Activated CD4-positive, alpha-beta memory T cell treated with anti-CD3 and anti-CD28 coated beads, Interleukin-2, amount 10 ng/mL, durations not matched to agents 7 days and 5 days (primary cell): ENCODE measurements at regions not wholly inside any gene's neighbourhood (a gene's known extent, or its start where the extent isn't known, plus 50 kb on each side); places are given as distances from the start of the nearest gene placed in this dataset.
"Not testable (repeated sequence)": the region's sequence is repeated elsewhere in the genome, so short reads cannot be mapped to it uniquely, and the experiment has no call there.

Experiments used
- CTCF ChIA-PET: fragments of 350-600 bp; sonication (Branson Sonifier 250); formaldehyde crosslinking; loops from one replicate; lab custom pipeline; 2021; ENCODE audit warnings: antibody characterized with exemption, inconsistent platforms; lab: Charles Lee
- POLR2A ChIA-PET: fragments of 350-600 bp; sonication (Branson Sonifier 250); formaldehyde crosslinking; loops from one replicate; lab custom pipeline; 2021; ENCODE audit warnings: antibody characterized with exemption; lab: Charles Lee
- DNase-seq: peaks from one replicate; pipeline ENCODE4 v3.0.0-alpha.2; 2020
- H3K27ac Mint-ChIP-seq: one replicate; pipeline ENCODE4 v1.8.0; 2021; ENCODE audit warnings: mild to moderate bottlenecking, mixed read lengths
- H3K27me3 Mint-ChIP-seq: one replicate; pipeline ENCODE4 v1.8.0; 2021; ENCODE audit warnings: mixed read lengths
- H3K36me3 Mint-ChIP-seq: one replicate; pipeline ENCODE4 v1.8.0; 2021; ENCODE audit warnings: low read depth, mixed read lengths
- H3K4me1 Mint-ChIP-seq: one replicate; pipeline ENCODE4 v1.8.0; 2021; ENCODE audit warnings: mixed read lengths
- H3K4me3 Mint-ChIP-seq: one replicate; pipeline ENCODE4 v1.8.0; 2021; ENCODE audit warnings: mild to moderate bottlenecking, mixed read lengths
- H3K9me3 Mint-ChIP-seq: one replicate; pipeline ENCODE4 v1.8.0; 2021; ENCODE audit warnings: mixed read lengths

DNA sequence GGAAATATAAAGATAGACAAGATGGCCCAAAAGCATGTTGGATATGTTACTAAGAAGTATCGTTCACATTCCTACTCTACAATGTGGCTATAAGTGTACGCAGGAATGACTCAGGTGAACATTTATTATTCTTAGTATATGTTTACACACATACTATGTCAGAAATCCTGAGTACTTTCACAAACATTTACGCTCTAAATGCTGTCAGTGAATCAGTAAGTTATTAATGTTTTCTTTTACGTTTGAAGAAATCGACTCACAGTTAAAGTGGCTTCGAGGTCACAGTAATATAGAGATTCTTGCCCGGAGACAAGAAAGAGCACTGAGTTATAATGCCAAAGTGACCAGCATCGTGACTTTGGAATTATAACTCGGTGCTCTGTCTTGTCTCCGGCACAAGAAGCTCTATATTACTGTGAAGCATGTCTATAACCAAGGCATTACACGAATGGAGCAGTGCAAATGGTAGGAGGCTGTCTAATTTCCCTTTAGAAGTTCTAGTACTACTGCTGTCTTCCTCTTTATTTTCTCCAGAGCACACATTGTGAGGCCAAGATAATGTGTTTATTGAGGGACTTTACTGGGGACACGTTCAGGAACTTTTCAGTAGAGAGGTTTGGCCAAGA is 61.8 kb upstream of the P3H2 start:
- ChIA-PET POLR2A (no interaction called here), CTCF (no interaction called here)

GRCh38 chr3:190180268-190180667 is 59.6 kb upstream of the P3H2 start:
- POLR2A ChIA-PET, result no interaction called here

More for the DNA sequence above, 61.8 kb upstream of the P3H2 start:
- Mint-ChIP-seq H3K4me3 (no peak overlapping the region), H3K36me3 (no peaks in the 10 kb centered on the region), H3K4me1 (no peaks in the 10 kb centered on the region), H3K27me3 (no peaks in the 10 kb centered on the region), H3K27ac (no peak overlapping the region), H3K9me3 (no peaks in the 10 kb centered on the region)
- DNase-seq, result no peak

DNA sequence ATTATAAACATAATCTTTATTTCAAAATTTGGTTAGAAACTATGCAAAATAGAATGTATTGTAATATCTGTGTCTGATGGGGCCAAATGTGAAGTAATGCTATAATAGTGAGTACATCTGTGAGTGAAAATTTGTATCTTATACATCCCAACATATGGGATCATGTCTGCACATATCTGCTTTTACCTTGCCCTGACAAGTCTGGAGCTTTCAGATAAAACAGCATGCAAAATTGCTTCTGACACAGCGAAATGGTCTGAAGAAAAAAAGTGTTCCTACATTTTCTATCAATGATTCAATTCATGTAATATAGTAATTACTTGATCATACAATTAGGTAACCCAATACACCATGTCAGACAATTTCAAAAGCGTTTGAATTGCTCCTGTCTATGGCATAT is 58.1 kb upstream of the P3H2 start:
- Mint-ChIP-seq H3K4me1 (no peaks in the 10 kb centered on the region), H3K4me3 (no peak overlapping the region), H3K27me3 (peaks cover 9% of the 10 kb centered on the region), H3K36me3 (no peaks in the 10 kb centered on the region), H3K27ac (no peak overlapping the region), H3K9me3 (no peaks in the 10 kb centered on the region)
- DNase-seq, result no peak
- CTCF ChIA-PET, result interaction anchor here (0.6 to 1.0 kb wide), 2 partner anchors 211 to 217 kb away, joined by 3 to 4 read pairs; no protein-coding TSS in a partner anchor
- POLR2A ChIA-PET, result no interaction called here

More at GRCh38 chr3:190180268-190180667, 59.6 kb upstream of the P3H2 start:
- Mint-ChIP-seq H3K27ac (no peak overlapping the region), H3K4me1 (no peaks in the 10 kb centered on the region), H3K4me3 (no peak overlapping the region), H3K36me3 (no peaks in the 10 kb centered on the region), H3K9me3 (no peaks in the 10 kb centered on the region), H3K27me3 (peaks cover 7% of the 10 kb centered on the region)
- CTCF ChIA-PET, result no interaction called here
- no peak for DNase-seq

DNA sequence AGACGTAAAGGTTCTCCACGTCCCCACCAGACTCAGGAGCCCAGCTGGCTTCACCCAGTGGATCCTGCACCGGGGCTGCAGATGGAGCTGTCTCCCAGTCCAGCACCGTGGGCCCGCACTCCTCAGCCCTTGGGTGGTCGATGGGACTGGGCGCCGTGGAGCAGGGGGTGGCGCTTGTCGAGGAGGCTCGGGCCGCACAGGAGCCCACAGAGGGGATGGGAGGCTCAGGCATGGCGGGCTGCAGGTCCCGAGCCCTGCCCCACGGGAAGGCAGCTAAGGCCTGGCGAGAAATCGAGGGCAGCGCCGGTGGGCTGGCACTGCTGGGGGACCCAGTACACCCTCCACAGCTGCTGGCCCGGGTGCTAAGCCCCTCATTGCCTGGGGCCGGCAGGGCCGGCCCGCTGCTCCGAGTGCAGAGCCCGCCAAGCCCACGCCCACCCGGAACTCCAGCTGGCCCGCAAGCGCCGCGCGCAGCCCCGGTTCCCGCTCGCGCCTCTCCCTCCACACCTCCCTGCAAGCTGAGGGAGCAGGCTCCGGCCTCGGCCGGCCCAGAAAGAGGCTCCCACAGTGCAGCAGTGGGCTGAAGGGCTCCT is 56.3 kb upstream of the P3H2 start:
- DNase-seq, H3K36me3 Mint-ChIP-seq, POLR2A ChIA-PET, H3K27ac Mint-ChIP-seq, H3K9me3 Mint-ChIP-seq, H3K4me3 Mint-ChIP-seq, H3K27me3 Mint-ChIP-seq, CTCF ChIA-PET, H3K4me1 Mint-ChIP-seq: not testable (repeated sequence)

GRCh38 chr3:190176106-190176505 is 55.4 kb upstream of the P3H2 start:
- DNase-seq, H3K9me3 Mint-ChIP-seq, CTCF ChIA-PET, H3K36me3 Mint-ChIP-seq, H3K27ac Mint-ChIP-seq, POLR2A ChIA-PET, H3K4me1 Mint-ChIP-seq, H3K4me3 Mint-ChIP-seq: not testable (repeated sequence)
- peaks cover 11% of the 10 kb centered on the region for H3K27me3 Mint-ChIP-seq

GRCh38 chr3:190175490-190175889 is 54.8 kb upstream of the P3H2 start:
- no peak overlapping the region for H3K4me3 Mint-ChIP-seq
- ChIA-PET CTCF (no interaction called here), POLR2A (no interaction called here)
- DNase-seq, result no peak
- peaks cover 11% of the 10 kb centered on the region for H3K27me3 Mint-ChIP-seq
- no peak overlapping the region for H3K27ac Mint-ChIP-seq
- no peaks in the 10 kb centered on the region for H3K36me3 Mint-ChIP-seq
- no peaks in the 10 kb centered on the region for H3K4me1 Mint-ChIP-seq
- no peaks in the 10 kb centered on the region for H3K9me3 Mint-ChIP-seq

DNA sequence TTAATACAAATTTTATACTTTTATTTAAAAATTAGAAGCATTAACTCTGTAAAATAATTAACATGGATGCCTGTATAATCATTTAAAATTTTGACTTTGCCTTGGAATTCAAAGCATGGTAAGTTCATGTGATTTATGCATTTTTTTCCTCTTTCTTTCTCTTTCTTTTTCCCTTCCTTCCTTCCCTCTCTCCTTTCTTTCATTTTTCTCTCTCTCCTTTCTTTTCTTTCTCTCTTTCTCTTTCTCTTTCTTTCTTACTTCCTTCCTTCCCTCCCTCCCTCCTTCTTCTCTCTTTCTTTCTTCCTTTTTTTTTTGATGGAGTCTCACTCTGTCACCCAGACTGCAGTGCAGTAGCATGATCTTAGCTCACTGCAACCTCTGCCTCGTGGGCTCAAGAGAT is 53.8 kb upstream of the P3H2 start:
- H3K27ac Mint-ChIP-seq, result no peak overlapping the region

GRCh38 chr3:190173426-190173825 is 52.7 kb upstream of the P3H2 start:
- CTCF ChIA-PET, result no interaction called here
- Mint-ChIP-seq H3K9me3 (no peaks in the 10 kb centered on the region), H3K36me3 (no peaks in the 10 kb centered on the region), H3K27ac (no peak overlapping the region), H3K27me3 (peaks cover 11% of the 10 kb centered on the region), H3K4me3 (no peak overlapping the region), H3K4me1 (peaks cover 10% of the 10 kb centered on the region)
- POLR2A ChIA-PET, result no interaction called here
- no peak for DNase-seq

More for the DNA sequence above, 53.8 kb upstream of the P3H2 start:
- Mint-ChIP-seq H3K36me3 (no peaks in the 10 kb centered on the region), H3K9me3 (no peaks in the 10 kb centered on the region), H3K4me1 (peaks cover 6% of the 10 kb centered on the region), H3K27me3 (peaks cover 11% of the 10 kb centered on the region), H3K4me3 (no peak overlapping the region)
- ChIA-PET POLR2A (no interaction called here), CTCF (no interaction called here)
- DNase-seq, result no peak

DNA sequence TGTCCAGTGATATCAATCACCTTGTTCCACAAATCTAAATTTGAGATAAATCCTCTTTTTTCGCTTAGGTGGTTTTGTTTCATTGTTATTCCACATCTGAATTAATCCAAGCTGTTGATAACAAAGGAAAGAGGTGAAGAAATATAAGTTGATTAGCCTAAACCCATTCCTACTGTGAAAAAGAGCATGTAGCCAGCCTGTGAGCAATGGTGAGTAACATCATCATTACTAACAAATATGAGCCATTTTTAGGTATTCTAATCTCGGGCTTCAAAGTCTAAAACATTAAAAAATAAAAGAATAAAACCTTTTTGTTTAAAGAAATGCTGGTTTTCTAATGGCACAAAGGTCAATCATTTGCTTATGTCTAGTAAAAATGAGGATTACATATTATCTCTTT is 52.1 kb upstream of the P3H2 start:
- Mint-ChIP-seq H3K4me3 (no peak overlapping the region), H3K27ac (no peak overlapping the region)
- POLR2A ChIA-PET, result no interaction called here

More for the DNA sequence above, 52.1 kb upstream of the P3H2 start:
- no peak for DNase-seq
- CTCF ChIA-PET, result no interaction called here
- Mint-ChIP-seq H3K27me3 (peaks cover 11% of the 10 kb centered on the region), H3K36me3 (no peaks in the 10 kb centered on the region), H3K4me1 (peaks cover 10% of the 10 kb centered on the region), H3K9me3 (no peaks in the 10 kb centered on the region)
